Fibroblast of mammary gland (primary cell): ENCODE measurements at regions not wholly inside any gene's neighbourhood (a gene's known extent, or its start where the extent isn't known, plus 50 kb on each side); places are given as distances from the start of the nearest gene placed in this dataset.

ENCODE experiments used
- DNase-seq: peaks from one replicate; pipeline ENCODE4 v3.0.0-alpha.2; 2010; ENCODE audit warnings: low read depth
- H3K4me3 ChIP-seq: 2 replicates; pipeline ENCODE4 v1.5.1; 2011; ENCODE audit warnings: low read depth, mild to moderate bottlenecking, low read length, moderate library complexity; ENCODE audit not compliant: control insufficient read depth
- CTCF ChIP-seq: conservative IDR thresholded peaks from 2 replicates; pipeline ENCODE4 v1.5.1; 2011; ENCODE audit warnings: low read depth, low read length, inconsistent platforms; ENCODE audit not compliant: control insufficient read depth, insufficient read depth

GRCh38 chr1:208357644-208358507 is 113.7 kb upstream of the PLXNA2 start:
- no peak for DNase-seq
- no peak for TF ChIP-seq CTCF
- no peak overlapping the region for H3K4me3 ChIP-seq

DNA sequence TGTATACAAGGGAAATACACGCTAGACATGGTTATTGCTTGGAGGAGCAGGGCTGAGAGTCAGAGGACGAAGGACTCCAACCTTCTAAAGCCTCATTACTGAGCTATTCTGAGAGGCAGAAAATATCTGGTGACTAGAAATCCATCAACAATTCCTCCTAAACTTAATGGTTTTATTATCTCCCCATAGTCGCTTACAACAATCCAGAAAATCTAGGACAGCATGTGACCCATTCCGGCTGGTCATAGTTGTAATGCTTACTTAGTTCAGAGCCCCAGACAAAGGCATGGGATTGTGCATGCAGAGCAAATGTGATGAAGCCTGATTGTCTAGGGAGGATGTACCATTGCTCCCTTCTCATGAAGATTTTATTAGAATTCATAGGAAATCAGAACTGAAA is 114.5 kb upstream of the PLXNA2 start:
- H3K4me3 ChIP-seq, result no peak overlapping the region
- no peak for TF ChIP-seq CTCF
- no peak for DNase-seq

DNA sequence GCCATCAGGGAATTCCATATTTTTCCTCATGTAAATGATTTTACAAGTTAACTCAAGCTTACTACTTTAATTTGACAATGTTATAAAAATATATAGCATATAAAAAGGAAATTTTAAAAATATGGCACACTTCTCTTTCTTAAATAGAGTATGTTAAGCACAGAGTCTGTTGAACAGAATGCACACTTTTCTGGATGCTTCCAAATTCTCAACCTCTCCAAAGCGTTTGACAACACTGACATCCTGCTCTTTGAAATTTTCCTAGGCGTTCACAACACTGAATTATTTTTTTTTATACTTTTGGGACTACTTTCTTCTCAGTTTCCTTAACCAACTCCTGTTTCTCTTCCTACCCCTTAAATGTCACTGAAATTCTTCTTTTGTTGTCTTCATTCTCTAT is 117.8 kb upstream of the PLXNA2 start:
- no peak overlapping the region for H3K4me3 ChIP-seq
- no peak for TF ChIP-seq CTCF
- no peak for DNase-seq

DNA sequence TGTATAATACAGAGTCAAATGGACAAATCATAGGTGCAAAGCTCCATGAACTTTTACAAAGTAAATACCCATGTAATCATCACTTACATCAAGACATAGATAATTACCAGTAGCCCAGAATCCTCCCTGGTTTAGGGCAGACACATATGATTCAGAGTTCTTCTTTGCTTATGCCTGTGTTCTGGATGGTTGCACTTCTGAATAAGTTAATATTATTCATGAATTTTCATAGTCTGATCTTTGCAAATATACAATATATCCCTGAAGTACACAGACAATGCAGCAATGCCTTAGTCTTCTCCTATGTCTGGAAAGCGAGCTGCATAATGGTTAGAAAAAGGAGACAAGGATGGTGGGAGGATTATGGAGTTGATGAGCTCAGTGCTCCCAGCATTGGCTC is 122.4 kb upstream of the PLXNA2 start:
- TF ChIP-seq CTCF, result no peak
- DNase-seq, result no peak
- H3K4me3 ChIP-seq, result no peak overlapping the region

DNA sequence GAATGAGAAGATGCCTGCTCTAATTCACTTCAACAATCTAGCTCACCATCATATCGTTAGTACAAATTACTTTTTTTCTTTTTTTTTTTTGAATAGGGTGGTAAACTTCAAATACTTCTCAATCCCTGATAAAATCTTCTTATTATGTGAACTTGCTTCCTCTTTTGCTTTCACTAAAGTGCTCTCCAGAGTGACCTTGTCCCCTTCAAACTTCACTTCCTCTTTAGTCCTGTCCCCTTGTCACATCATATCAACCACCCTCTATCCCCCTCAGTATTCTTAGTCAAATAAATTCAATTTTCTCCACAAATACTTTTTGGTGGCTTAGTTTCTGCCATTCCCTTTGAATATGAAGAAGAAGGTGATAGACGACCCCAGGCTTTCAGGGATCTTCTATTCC is 124.9 kb upstream of the PLXNA2 start:
- TF ChIP-seq CTCF, result no peak
- no peak for DNase-seq
- no peak overlapping the region for H3K4me3 ChIP-seq

GRCh38 chr1:208369658-208370057 is 125.5 kb upstream of the PLXNA2 start:
- no peak overlapping the region for H3K4me3 ChIP-seq
- no peak for DNase-seq
- TF ChIP-seq CTCF, result no peak
